ENCODE measurements at regions not wholly inside any gene's neighbourhood (a gene's known extent, or its start where the extent isn't known, plus 50 kb on each side); places are given as distances from the start of the nearest gene placed in this dataset.

DNA sequence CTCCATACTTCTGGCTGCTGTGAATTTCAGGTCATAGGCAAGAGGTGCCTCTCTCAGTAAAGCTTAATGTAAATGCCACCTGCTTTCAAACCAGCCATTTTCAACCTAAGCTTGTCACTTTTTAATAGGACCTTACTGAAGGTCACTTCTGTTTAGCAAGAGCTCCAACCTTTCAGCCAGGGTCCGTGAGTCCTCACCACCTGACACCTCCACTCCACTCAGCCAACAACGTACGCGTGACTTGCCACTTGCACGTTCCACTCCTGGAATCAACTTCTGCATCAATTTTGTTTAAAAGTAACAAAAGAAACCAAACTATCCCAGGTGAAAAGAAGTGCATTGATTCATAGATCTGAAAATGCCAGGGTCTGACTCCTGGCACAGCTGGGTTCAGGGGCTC lies 114.4 kb downstream of the TRIM29 start:
- TF ChIP-seq, protein P1, sequence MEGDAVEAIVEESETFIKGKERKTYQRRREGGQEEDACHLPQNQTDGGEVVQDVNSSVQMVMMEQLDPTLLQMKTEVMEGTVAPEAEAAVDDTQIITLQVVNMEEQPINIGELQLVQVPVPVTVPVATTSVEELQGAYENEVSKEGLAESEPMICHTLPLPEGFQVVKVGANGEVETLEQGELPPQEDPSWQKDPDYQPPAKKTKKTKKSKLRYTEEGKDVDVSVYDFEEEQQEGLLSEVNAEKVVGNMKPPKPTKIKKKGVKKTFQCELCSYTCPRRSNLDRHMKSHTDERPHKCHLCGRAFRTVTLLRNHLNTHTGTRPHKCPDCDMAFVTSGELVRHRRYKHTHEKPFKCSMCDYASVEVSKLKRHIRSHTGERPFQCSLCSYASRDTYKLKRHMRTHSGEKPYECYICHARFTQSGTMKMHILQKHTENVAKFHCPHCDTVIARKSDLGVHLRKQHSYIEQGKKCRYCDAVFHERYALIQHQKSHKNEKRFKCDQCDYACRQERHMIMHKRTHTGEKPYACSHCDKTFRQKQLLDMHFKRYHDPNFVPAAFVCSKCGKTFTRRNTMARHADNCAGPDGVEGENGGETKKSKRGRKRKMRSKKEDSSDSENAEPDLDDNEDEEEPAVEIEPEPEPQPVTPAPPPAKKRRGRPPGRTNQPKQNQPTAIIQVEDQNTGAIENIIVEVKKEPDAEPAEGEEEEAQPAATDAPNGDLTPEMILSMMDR (conservative IDR thresholded peaks at IDR 0.05 in 1 of 2, IDR thresholded peaks at IDR 0.05 in 1 of 2; ENCODE audit: extremely low read depth in 1 of 2, insufficient read depth in 1 of 2, low read depth in 1 of 2, low read length in 2 of 2) = no peak
- no peak for TF ChIP-seq EZH2 (IDR thresholded peaks at IDR 0.05; ENCODE audit: borderline replicate concordance, low read length)
